Keratinocyte (primary cell): ENCODE measurements at regions not wholly inside any gene's neighbourhood (a gene's known extent, or its start where the extent isn't known, plus 50 kb on each side); places are given as distances from the start of the nearest gene placed in this dataset.

ENCODE experiments used
- DNase-seq: peaks from one replicate; pipeline ENCODE4 v3.0.0-alpha.2; 2011; ENCODE audit warnings: low read depth, missing footprints, low spot score
- FAIRE-seq: peaks from 2 replicates; lab custom pipeline; 2011; peaks lifted over from hg19 to GRCh38; lab: Jason Lieb, UNC
- H2AFZ ChIP-seq: 2 replicates; pipeline ENCODE4 v1.6.0; 2012; ENCODE audit warnings: low read length, control low read depth, inconsistent platforms; ENCODE audit not compliant: control insufficient read depth
- H3K27ac ChIP-seq: 2 replicates; pipeline ENCODE4 v1.5.1; 2011; ENCODE audit warnings: low read length; ENCODE audit not compliant: control insufficient read depth, insufficient read depth
- H3K27me3 ChIP-seq: 3 replicates; pipeline ENCODE4 v1.6.0; 2011; ENCODE audit warnings: low read length; ENCODE audit not compliant: control insufficient read depth, insufficient read depth; ENCODE audit errors: extremely low read depth
- H3K36me3 ChIP-seq, 2 experiments: 2 replicates in 1 of 2; 3 replicates in 1 of 2; pipeline ENCODE4 v1.5.1; 2011; ENCODE audit warnings: low read length in 2 of 2, mild to moderate bottlenecking in 1 of 2; ENCODE audit not compliant: control insufficient read depth in 2 of 2, insufficient read depth in 2 of 2; ENCODE audit errors: extremely low read depth in 1 of 2
- H3K4me1 ChIP-seq: 3 replicates; pipeline ENCODE4 v1.5.1; 2011; ENCODE audit warnings: low read length; ENCODE audit not compliant: control insufficient read depth, insufficient read depth; ENCODE audit errors: extremely low read depth
- H3K4me2 ChIP-seq: 3 replicates; pipeline ENCODE4 v1.6.0; 2011; ENCODE audit warnings: low read depth, low read length; ENCODE audit not compliant: control insufficient read depth, insufficient read depth; ENCODE audit errors: extremely low read depth
- H3K4me3 ChIP-seq, 3 experiments: fragments of 200-600 bp in 1 of 3; sonication (generic) in 1 of 3; 2 replicates in 2 of 3; 3 replicates in 1 of 3; pipeline ENCODE4 v1.5.1; 2011 to 2016; ENCODE audit warnings: low read length in 3 of 3, mild to moderate bottlenecking in 3 of 3, control low read depth in 2 of 3, inconsistent platforms in 1 of 3, low read depth in 1 of 3, mixed read lengths in 1 of 3, mixed run types in 1 of 3, moderate library complexity in 1 of 3; ENCODE audit not compliant: control insufficient read depth in 2 of 3, insufficient read depth in 2 of 3; ENCODE audit errors: extremely low read depth in 1 of 3
- H3K79me2 ChIP-seq: 2 replicates; pipeline ENCODE4 v1.6.0; 2012; ENCODE audit warnings: low read length; ENCODE audit not compliant: control insufficient read depth, insufficient read depth
- H3K9ac ChIP-seq: 3 replicates; pipeline ENCODE4 v1.6.0; 2011; ENCODE audit warnings: low read length; ENCODE audit not compliant: control insufficient read depth, insufficient read depth; ENCODE audit errors: extremely low read depth
- H3K9me1 ChIP-seq: 3 replicates; pipeline ENCODE4 v1.6.0; 2011; ENCODE audit warnings: low read length; ENCODE audit not compliant: control insufficient read depth, insufficient read depth; ENCODE audit errors: extremely low read depth
- H3K9me3 ChIP-seq: 2 replicates; pipeline ENCODE4 v1.5.1; 2012; ENCODE audit warnings: low read depth, low read length; ENCODE audit not compliant: control insufficient read depth
- H4K20me1 ChIP-seq: 3 replicates; pipeline ENCODE4 v1.6.0; 2011; ENCODE audit warnings: low read length; ENCODE audit not compliant: control insufficient read depth, insufficient read depth; ENCODE audit errors: extremely low read depth
- CTCF ChIP-seq, 3 experiments: IDR thresholded peaks in 1 of 3; conservative IDR thresholded peaks in 1 of 3; optimal IDR thresholded peaks in 1 of 3; 2 replicates in 2 of 3; 3 replicates in 1 of 3; pipeline versions ENCODE3 to v1.5.1; 2011; ENCODE audit warnings: low read length in 3 of 3, mild to moderate bottlenecking in 3 of 3, moderate library complexity in 2 of 3, control low read depth in 1 of 3, inconsistent platforms in 1 of 3; ENCODE audit not compliant: insufficient read depth in 2 of 3; ENCODE audit errors: extremely low read depth in 1 of 3
- EZH2 ChIP-seq: IDR thresholded peaks from one replicate; pipeline ENCODE4 v1.6.1; 2012; ENCODE audit warnings: inconsistent platforms, mild to moderate bottlenecking, low read length, moderate library complexity
- dilution Hi-C: fragments of 300-500 bp; cut with MboI; formaldehyde crosslinking; loops from one replicate; pipeline ENCODE4 v1.7.0; 2020; ENCODE audit warnings: low sequenced_read_pairs; ENCODE audit not compliant: extremely low pct_ligation_motif_present

- Histone ChIP-seq H3K36me3 (no peaks in the 10 kb centered on the region), H3K9me3 (no peaks in the 10 kb centered on the region), H3K9ac (no peak overlapping the region), H2AFZ (no peak overlapping the region), H3K4me1 (no peaks in the 10 kb centered on the region), H3K4me3 (no peak overlapping the region), H4K20me1 (no peaks in the 10 kb centered on the region), H3K27ac (no peak overlapping the region), H3K9me1 (no peaks in the 10 kb centered on the region), H3K79me2 (no peaks in the 10 kb centered on the region), H3K27me3 (no peaks in the 10 kb centered on the region), H3K4me2 (no peak overlapping the region)
- FAIRE-seq (no peak), DNase-seq (no peak)
- dilution Hi-C loops: no loop called here
- TF ChIP-seq EZH2: no peak
- no peak for TF ChIP-seq CTCF (optimal IDR thresholded peaks at IDR 0.05 in 1 of 3, IDR thresholded peaks at IDR 0.05 in 1 of 3, conservative IDR thresholded peaks at IDR 0.05 in 1 of 3; ENCODE audit: extremely low read depth in 1 of 3, insufficient read depth in 2 of 3, low read length in 3 of 3)
Observed at GRCh38 chr1:72693899-72694298, 411.6 kb upstream of the NEGR1 start.

- no peak overlapping the region for H3K4me2 ChIP-seq
- DNase-seq (no peak), FAIRE-seq (no peak)
- no peaks in the 10 kb centered on the region for H3K9me1 ChIP-seq
- no peak overlapping the region for H3K27ac ChIP-seq
- H4K20me1 ChIP-seq: no peaks in the 10 kb centered on the region
- H3K27me3 ChIP-seq: no peaks in the 10 kb centered on the region
- H3K79me2 ChIP-seq: no peaks in the 10 kb centered on the region
- H2AFZ ChIP-seq: no peak overlapping the region
- no peaks in the 10 kb centered on the region for H3K36me3 ChIP-seq
- dilution Hi-C loops: no loop called here
- H3K9ac ChIP-seq: no peak overlapping the region
- no peaks in the 10 kb centered on the region for H3K4me1 ChIP-seq
- H3K9me3 ChIP-seq: no peaks in the 10 kb centered on the region
- no peak overlapping the region for H3K4me3 ChIP-seq
- TF ChIP-seq CTCF (optimal IDR thresholded peaks at IDR 0.05 in 1 of 3, IDR thresholded peaks at IDR 0.05 in 1 of 3, conservative IDR thresholded peaks at IDR 0.05 in 1 of 3; ENCODE audit: extremely low read depth in 1 of 3, insufficient read depth in 2 of 3, low read length in 3 of 3): no peak
- no peak for TF ChIP-seq EZH2
Observed at GRCh38 chr1:72693376-72693775, 411.0 kb upstream of the NEGR1 start.
